ENCODE measurements at regions not wholly inside any gene's neighbourhood (a gene's known extent, or its start where the extent isn't known, plus 50 kb on each side); places are given as distances from the start of the nearest gene placed in this dataset.
A peak's percentile ranks its signal among the peaks of the same experiment; 100 is the strongest.

- no peak for DNase-seq
Observed at GRCh38 chr1:83670909-83671565, 327.9 kb downstream of the TTLL7 start.

DNA sequence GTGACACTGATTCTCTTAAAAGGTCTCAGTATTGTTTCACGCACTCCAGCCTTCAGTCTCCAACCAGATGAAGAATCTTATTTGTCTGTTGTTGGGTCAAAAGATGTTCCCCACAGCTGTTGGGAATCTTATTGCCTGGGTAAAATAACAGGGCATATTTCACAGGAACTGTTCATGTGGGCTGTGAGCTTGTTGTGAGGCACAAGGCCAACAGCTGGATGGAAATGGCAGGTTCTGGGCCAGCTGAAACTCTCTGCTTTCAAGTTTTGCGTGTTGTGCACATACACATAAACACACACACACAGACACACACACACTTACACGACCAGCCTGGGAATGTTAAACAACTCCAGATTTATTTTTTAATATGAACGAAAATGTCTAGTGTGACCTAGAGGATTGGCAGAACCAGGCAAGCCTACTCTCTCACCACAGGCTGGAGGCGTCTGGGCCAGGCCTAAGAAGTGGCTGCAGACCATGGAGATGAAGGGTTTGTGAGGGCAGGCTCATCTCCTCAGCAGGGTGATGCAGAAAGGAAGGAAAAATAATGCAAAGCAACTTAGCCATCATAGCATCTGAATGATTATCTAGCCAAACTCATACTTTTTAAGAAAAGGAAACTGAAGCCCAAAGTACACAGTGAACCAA is 357.0 kb downstream of the TTLL7 start:
- no peak for DNase-seq

GRCh38 chr1:83641206-83641658 is 357.7 kb downstream of the TTLL7 start:
- DNase-seq, result no peak

DNA sequence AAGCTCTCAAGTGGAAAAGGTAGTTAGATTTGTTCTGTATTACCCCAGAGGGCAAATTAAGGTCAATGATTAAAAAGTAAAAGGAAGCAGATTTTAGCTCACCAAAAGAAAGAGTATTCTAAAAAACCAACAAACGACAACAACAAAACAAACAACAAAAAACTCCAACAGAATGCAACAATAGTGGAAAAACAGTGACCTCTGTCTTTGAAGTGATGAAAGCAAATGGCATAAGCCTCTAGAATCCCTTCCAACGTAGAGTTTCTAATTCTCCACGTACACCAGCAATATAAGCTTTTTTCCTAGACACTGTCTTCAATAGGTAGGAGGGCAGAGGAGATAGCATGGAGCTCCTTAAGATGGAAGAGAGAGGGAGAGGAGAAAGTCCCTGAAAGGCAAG is 359.1 kb downstream of the TTLL7 start:
- no peak for DNase-seq

DNA sequence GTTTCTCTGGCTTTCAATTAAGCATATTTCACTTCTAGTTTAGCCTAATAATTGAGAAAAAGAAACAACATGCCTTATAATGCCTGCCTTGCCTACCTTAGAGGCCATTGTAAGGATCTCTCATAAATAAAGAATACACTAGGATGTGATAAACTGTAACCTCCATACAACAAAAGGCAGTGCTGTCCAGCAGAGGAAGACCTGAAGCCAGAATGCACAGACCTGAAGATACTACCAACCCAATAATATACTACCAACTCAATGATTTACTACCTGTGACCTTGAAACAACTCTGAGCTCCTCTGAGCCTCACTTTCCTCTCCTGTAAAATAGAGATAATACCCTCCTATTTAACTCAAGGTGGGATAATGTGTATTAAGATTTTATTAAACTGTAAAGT is 361.3 kb downstream of the TTLL7 start:
- DNase-seq, result no peak

GRCh38 chr1:83637009-83637408 is 361.9 kb downstream of the TTLL7 start:
- DNase-seq, result no peak

- no peak for DNase-seq
Observed at GRCh38 chr1:83632906-83633305, 366.0 kb downstream of the TTLL7 start.

- no peak for DNase-seq
Observed at GRCh38 chr1:83631851-83632250, 367.1 kb downstream of the TTLL7 start.

GRCh38 chr1:83627045-83627444 is 371.9 kb downstream of the TTLL7 start:
- DNase-seq, result no peak

GRCh38 chr1:83626603-83627002 is 372.3 kb downstream of the TTLL7 start:
- DNase-seq, result no peak

- no peak for DNase-seq
Observed at GRCh38 chr1:83625646-83626045, 373.3 kb downstream of the TTLL7 start.

DNA sequence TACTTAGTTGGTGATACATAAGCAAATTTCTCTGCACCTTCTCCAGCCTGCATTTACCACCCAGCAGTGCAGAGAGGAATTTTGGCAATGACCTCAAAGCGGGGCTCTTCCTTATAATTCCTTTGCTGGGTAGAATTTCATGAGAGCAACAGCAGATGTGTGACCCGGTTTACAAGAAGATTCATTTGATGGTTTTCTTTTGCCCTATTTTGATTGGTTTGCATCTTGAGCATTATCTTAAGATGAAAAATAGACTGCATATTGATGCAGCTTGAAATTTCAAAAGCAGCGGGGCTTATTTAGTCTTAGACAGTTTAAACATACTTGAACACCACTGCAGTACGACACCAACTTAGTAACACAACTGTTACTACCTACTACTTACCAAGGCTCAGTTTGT is 378.9 kb downstream of the TTLL7 start:
- no peak for DNase-seq

DNA sequence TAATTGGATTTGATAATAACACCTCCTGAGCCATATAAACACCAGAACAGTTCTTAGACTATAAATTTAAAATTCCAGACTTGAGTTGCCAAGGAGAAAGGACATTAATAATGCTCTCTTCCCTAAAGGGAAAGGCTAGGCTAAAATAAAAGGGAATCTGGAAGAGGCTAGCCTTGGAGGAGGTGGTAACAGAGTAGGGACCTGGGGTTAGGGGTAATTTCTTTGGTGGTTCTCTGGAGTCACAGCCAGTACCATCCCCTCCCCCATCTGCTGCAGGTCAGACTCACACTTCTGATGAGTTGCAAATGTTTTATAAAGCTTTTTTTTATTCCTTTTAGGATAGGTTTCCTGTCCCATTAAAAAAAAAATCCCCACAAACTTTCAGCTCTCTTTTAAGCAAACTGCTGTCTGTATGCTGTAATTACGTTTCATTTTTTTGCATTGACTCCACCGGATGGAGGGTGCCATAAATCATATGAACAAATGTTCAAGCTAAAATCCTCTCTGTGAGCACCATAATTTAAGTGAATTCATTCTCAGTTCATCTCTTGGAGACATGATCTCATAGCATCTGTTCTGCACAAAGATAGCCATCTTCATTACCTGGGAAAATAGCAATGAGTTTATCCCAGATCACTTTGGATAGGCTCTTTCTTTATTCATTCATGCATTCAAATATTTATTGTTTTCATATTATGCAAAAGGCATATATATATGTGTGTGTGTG is 379.6 kb downstream of the TTLL7 start:
- DNase-seq, result no peak

DNA sequence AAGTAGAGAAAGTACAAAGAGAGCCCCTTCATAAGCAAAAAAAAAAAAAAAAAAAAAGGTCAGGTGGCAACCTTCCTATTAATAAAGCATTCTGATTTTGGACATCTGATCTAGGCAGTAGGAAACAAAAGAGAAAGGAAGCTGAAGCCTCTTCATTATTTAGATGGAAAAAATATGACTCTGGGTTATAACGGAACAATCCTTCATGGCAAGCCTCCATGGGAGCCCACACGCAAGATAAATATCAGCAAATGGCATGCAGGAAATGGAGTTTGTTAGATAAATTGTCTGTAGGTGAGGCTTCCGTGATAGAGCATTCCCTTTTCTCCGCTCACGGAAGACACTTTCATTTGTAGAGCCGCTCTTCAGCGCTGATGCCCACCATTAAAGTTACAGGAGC is 381.0 kb downstream of the TTLL7 start:
- no peak for DNase-seq

GRCh38 chr1:83615370-83615769 is 383.6 kb downstream of the TTLL7 start:
- DNase-seq, result no peak

DNA sequence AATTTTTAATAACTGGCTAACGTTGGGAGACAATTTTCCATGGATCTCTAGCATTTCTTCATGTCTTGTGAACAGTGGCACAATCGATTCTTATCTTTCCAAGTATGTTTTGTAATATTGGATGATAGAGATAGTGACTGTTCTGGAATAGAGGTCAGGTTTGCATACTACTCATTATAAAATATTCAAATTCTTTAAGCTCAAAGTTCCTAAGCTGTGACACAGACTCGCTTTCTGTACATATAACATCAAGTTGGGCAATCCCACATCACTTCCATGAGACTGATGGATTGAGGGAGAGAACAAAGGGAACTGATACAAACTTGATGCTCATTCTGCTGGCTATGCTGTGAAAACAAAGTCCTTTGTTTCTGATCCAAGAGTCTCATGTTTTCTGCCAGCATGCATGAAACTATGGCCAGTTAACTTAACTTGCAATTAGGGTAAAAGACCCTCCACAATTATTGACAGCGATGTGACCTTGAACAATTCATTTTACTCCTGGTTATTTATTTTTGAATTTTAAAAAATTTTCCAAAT is 392.4 kb downstream of the TTLL7 start:
- no peak for DNase-seq

- DNase-seq, result no peak
Observed at GRCh38 chr1:83596331-83596730, 402.6 kb downstream of the TTLL7 start.

DNA sequence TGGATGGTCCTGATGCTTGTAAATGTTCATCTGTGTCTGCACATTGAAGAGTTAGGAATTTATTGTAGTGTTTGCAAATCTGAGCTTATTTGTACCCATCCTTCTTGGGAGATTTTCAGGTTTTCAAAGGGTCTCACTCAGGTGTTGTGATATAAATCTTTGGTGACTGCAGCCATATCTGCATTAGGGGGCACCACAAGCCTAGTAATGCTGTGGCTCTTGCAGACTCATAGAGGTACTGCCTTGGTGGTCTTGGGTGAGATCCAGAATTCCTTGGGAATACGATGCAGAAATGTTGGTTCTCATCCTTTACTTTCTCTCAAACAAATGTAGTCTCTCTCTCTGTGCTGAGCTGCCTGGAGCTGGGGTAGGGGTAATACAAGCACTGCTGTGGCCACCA is 405.9 kb downstream of the TTLL7 start:
- DNase-seq, result no peak

DNA sequence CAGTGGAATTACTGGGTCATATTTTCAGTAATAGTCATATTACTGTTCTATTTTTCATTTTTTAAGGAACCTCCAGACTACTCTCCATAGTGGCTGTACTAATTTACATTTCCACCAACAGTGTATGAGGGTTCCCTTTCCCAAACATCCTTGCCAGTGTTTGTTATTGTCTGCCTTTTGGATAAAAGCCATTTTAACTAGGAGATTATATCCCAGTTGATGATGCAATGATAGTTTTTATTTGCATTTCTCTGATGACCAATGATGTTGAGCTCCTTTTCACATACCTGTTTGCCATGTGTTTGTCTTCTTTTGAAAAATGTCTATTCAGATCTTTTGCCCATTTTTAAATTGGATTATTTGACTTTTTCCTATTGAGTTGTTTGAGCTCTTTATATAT is 410.8 kb downstream of the TTLL7 start:
- no peak for DNase-seq

DNA sequence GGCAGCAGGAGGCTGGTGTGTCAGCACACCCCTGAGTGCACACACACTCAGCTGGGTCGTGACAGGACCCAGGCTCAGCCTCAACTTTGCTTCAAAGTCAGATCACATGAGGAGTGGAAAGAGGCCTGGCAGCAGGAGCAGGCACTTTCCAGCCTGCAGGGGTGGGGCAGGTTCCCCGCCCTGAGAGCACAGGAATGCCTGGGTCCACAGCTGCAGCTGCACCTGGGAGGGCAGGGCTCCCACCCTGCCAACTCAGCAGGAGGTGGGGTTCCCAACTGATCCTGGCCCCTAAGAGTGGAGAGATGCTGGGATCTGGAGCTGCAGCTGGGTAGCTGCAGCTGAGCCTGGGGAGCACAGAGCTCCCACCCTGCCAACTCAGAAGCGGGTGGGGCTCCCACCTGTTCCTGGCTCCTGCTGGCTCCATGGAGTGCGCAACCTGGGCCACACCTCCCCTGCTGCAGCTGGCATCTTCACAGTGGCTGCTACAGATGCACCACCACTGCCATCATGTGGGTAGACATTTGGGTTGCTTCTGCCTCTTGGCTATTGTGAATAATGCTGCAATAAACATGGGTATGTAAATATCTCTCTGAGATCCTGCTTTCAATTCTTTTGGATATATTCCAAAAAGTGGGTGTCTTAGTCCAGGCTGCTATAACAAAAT is 415.4 kb downstream of the TTLL7 start:
- DNase-seq, result peak; percentile 2

- DNase-seq, result no peak
Observed at GRCh38 chr1:83581747-83582146, 417.2 kb downstream of the TTLL7 start.

DNA sequence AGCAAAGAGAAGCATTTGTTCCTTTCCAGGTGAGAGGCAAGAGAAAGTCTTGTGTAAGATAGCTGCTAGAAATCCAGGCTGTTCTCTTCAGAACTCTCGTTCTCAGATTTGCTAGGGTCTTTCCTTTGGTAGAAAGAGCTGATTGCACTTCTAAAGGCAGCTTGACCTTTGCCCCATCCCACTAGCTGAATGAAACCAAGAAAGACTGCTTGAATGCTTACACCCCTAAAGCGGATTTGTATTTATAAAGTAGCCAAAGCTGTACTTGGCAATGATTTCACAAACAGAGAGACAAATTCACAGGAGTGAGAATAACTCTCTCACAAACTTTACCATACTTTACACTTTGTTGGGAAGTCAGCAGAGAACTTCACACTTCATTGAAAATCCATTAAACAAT is 424.1 kb downstream of the TTLL7 start:
- no peak for DNase-seq

DNA sequence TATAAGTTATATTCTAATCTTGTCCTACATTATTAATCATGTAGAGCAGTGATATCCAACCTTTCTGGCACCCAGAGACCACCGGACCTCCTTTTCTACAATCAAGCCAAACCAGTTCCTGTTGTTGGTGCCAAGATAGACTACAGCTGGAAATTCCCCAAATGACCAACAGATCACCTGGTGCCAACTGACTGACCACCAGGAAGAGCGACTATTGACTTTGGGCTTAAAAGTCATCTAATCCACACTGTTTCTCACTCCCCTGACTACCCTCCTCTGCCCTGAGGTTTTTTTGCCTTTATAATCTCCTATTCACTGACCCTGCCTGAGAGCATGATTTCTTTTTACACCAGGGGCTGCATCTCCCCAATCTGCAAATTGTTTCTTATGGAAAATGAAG is 425.2 kb downstream of the TTLL7 start:
- no peak for DNase-seq
